Fibroblast of lung (primary cell): ENCODE measurements at regions not wholly inside any gene's neighbourhood (a gene's known extent, or its start where the extent isn't known, plus 50 kb on each side); places are given as distances from the start of the nearest gene placed in this dataset.

Source experiments
- DNase-seq, 2 donors: peaks; one replicate each; pipeline versions ENCODE4 v3.0.0 to v3.0.0-alpha.2; 2010; ENCODE audit warnings: low read depth in 2 of 2
- H2AFZ ChIP-seq: 2 replicates; pipeline ENCODE4 v1.5.1; 2012; ENCODE audit warnings: low read length, control low read depth, inconsistent platforms
- H3K27ac ChIP-seq: 2 replicates; pipeline ENCODE4 v1.5.1; 2011; ENCODE audit warnings: low read length, control low read depth; ENCODE audit not compliant: insufficient read depth
- H3K27me3 ChIP-seq: 2 replicates; pipeline ENCODE4 v1.5.1; 2011; ENCODE audit warnings: mild to moderate bottlenecking, low read length; ENCODE audit not compliant: control insufficient read depth, insufficient read depth
- H3K36me3 ChIP-seq: 2 replicates; pipeline ENCODE4 v1.5.1; 2011; ENCODE audit warnings: low read length; ENCODE audit not compliant: control insufficient read depth, insufficient read depth
- H3K4me1 ChIP-seq: 2 replicates; pipeline ENCODE4 v1.5.1; 2011; ENCODE audit warnings: low read length; ENCODE audit not compliant: control insufficient read depth, insufficient read depth; ENCODE audit errors: extremely low read depth
- H3K4me2 ChIP-seq: 2 replicates; pipeline ENCODE4 v1.5.1; 2011; ENCODE audit warnings: low read length, control low read depth; ENCODE audit not compliant: insufficient read depth; ENCODE audit errors: extremely low read depth
- H3K4me3 ChIP-seq, 4 experiments: fragments of 200-600 bp in 1 of 4; sonication (generic) in 1 of 4; replicated peaks in 1 of 4; 2 replicates each; pipeline ENCODE4 v1.5.1; 2011 to 2016; ENCODE audit warnings: low read length in 4 of 4, low read depth in 3 of 4, mild to moderate bottlenecking in 3 of 4, control low read depth in 2 of 4, inconsistent platforms in 1 of 4, mixed read lengths in 1 of 4; ENCODE audit not compliant: insufficient read depth in 1 of 4; ENCODE audit errors: control extremely low read depth in 1 of 4
- H3K79me2 ChIP-seq: 2 replicates; pipeline ENCODE4 v1.5.1; 2012; ENCODE audit warnings: mild to moderate bottlenecking, low read length, inconsistent platforms; ENCODE audit not compliant: control insufficient read depth, insufficient read depth
- H3K9ac ChIP-seq: 2 replicates; pipeline ENCODE4 v1.5.1; 2011; ENCODE audit warnings: mild to moderate bottlenecking, low read length, control low read depth; ENCODE audit not compliant: insufficient read depth
- H3K9me3 ChIP-seq: 2 replicates; pipeline ENCODE4 v1.5.1; 2012; ENCODE audit warnings: low read depth, low read length; ENCODE audit not compliant: control insufficient read depth, insufficient read depth
- H4K20me1 ChIP-seq: 2 replicates; pipeline ENCODE4 v1.5.1; 2011; ENCODE audit warnings: low read length; ENCODE audit not compliant: control insufficient read depth, insufficient read depth; ENCODE audit errors: extremely low read depth
- CTCF ChIP-seq, 2 donors: IDR thresholded peaks in 1 of 2; conservative IDR thresholded peaks in 1 of 2; 1 replicate in 1 of 2; 2 replicates in 1 of 2; pipeline ENCODE4 v1.5.1; 2011 to 2012; ENCODE audit warnings: low read length in 2 of 2, control low read depth in 1 of 2, inconsistent platforms in 1 of 2, low read depth in 1 of 2, mild to moderate bottlenecking in 1 of 2
- EZH2 ChIP-seq: IDR thresholded peaks from 2 replicates; pipeline ENCODE4 v1.5.1; 2012; ENCODE audit warnings: low read length, control low read depth, mild to moderate bottlenecking; ENCODE audit errors: missing control alignments

- no peaks in the 10 kb centered on the region for H4K20me1 ChIP-seq
- no peak for TF ChIP-seq EZH2
- TF ChIP-seq CTCF (conservative IDR thresholded peaks at IDR 0.05 in 1 of 2, IDR thresholded peaks at IDR 0.05 in 1 of 2; ENCODE audit: low read depth in 1 of 2, low read length in 2 of 2), result no peak
- H3K27me3 ChIP-seq, result no peaks in the 10 kb centered on the region
- H3K4me3 ChIP-seq, result no peak overlapping the region
- no peaks in the 10 kb centered on the region for H3K36me3 ChIP-seq
- H3K4me2 ChIP-seq, result no peak overlapping the region
- H3K4me1 ChIP-seq, result no peaks in the 10 kb centered on the region
- H3K9ac ChIP-seq, result no peak overlapping the region
- DNase-seq, result no peak
- no peak overlapping the region for H3K27ac ChIP-seq
- H3K79me2 ChIP-seq, result no peaks in the 10 kb centered on the region
- H3K9me3 ChIP-seq, result no peaks in the 10 kb centered on the region
- no peak overlapping the region for H2AFZ ChIP-seq
These were observed 87.6 kb upstream of the SPRY2 start for GRCh38 chr13:80428349-80429096.

- no peak for DNase-seq
- TF ChIP-seq CTCF (conservative IDR thresholded peaks at IDR 0.05 in 1 of 2, IDR thresholded peaks at IDR 0.05 in 1 of 2; ENCODE audit: low read depth in 1 of 2, low read length in 2 of 2) (no peak), EZH2 (no peak)
These were observed 78.5 kb upstream of the SPRY2 start for GRCh38 chr13:80419416-80419815.

GRCh38 chr13:80413611-80414010 is 72.7 kb upstream of the SPRY2 start:
- Histone ChIP-seq H3K4me3 (no peak overlapping the region), H3K4me1 (no peaks in the 10 kb centered on the region), H3K36me3 (no peaks in the 10 kb centered on the region), H3K27me3 (no peaks in the 10 kb centered on the region), H3K4me2 (no peak overlapping the region), H3K27ac (no peak overlapping the region), H2AFZ (no peak overlapping the region), H3K9ac (no peak overlapping the region), H4K20me1 (no peaks in the 10 kb centered on the region), H3K9me3 (no peaks in the 10 kb centered on the region), H3K79me2 (no peaks in the 10 kb centered on the region)
- no peak for TF ChIP-seq CTCF (conservative IDR thresholded peaks at IDR 0.05 in 1 of 2, IDR thresholded peaks at IDR 0.05 in 1 of 2; ENCODE audit: low read depth in 1 of 2, low read length in 2 of 2)
- no peak for TF ChIP-seq EZH2
- no peak for DNase-seq

More at GRCh38 chr13:80419416-80419815, 78.5 kb upstream of the SPRY2 start:
- Histone ChIP-seq H3K4me3 (no peak overlapping the region), H3K4me2 (no peak overlapping the region), H3K27me3 (no peaks in the 10 kb centered on the region), H3K9ac (no peak overlapping the region), H4K20me1 (no peaks in the 10 kb centered on the region), H2AFZ (no peak overlapping the region), H3K36me3 (no peaks in the 10 kb centered on the region), H3K79me2 (no peaks in the 10 kb centered on the region), H3K4me1 (no peaks in the 10 kb centered on the region), H3K27ac (no peak overlapping the region), H3K9me3 (no peaks in the 10 kb centered on the region)
